Right lobe of liver (tissue), 6 donors: ENCODE measurements at regions not wholly inside any gene's neighbourhood (a gene's known extent, or its start where the extent isn't known, plus 50 kb on each side); places are given as distances from the start of the nearest gene placed in this dataset.

ENCODE experiments used
- ATAC-seq, 4 donors: fragments of 200-7000 bp; cut with Tn5 transposase; one replicate each; pipeline ENCODE4 v1.9.1; 2020; ENCODE audit warnings: mild to moderate bottlenecking in 4 of 4, moderate library complexity in 4 of 4
- DNase-seq, 3 donors: peaks; one replicate each; pipeline ENCODE4 v3.0.0-alpha.2; 2020
- H3K27ac ChIP-seq, 3 donors: fragments of 200-600 bp; one replicate each; pipeline ENCODE4 v1.8.0; 2022
- H3K27me3 ChIP-seq, 2 donors: fragments of 200-600 bp; one replicate each; pipeline ENCODE4 v1.8.0; 2022
- H3K36me3 ChIP-seq, 4 donors: fragments of 200-600 bp; sonication (generic) in 1 of 4; one replicate each; pipeline versions ENCODE4 v1.5.1 to v1.8.0; 2017 to 2022; ENCODE audit warnings: control low read depth in 1 of 4
- H3K4me1 ChIP-seq, 4 donors: fragments of 200-600 bp; sonication (generic) in 1 of 4; one replicate each; pipeline versions ENCODE4 v1.5.1 to v1.8.0; 2017 to 2022; ENCODE audit warnings: control low read depth in 1 of 4
- H3K4me3 ChIP-seq, 3 donors: fragments of 200-600 bp; one replicate each; pipeline ENCODE4 v1.8.0; 2022
- H3K9me3 ChIP-seq, 4 donors: fragments of 200-600 bp; sonication (generic) in 1 of 4; one replicate each; pipeline versions ENCODE4 v1.5.1 to v1.8.0; 2017 to 2022; ENCODE audit warnings: control low read depth in 1 of 4
- POLR2A ChIP-seq: fragments of 450-650 bp; IDR thresholded peaks from one replicate; pipeline ENCODE4 v1.6.1; 2017; ENCODE audit warnings: antibody characterized with exemption, mild to moderate bottlenecking
- WGBS: methylation state at CpG from one replicate; pipeline ENCODE4 v1.1.6; 2018; ENCODE audit warnings: low coverage, low lambda C conversion rate; ENCODE audit not compliant: insufficient coverage; ENCODE audit errors: missing lambda C conversion rate; 5-methylcytosine and 5-hydroxymethylcytosine counted together
- intact Hi-C, 2 donors: fragments of 100-400 bp; cut with DNase I; formaldehyde crosslinking; loops; one replicate each; pipeline versions ENCODE4 v1.11.2 to v1.14.1; 2022
- TF ChIP-seq, protein P1 (sequence below), 4 donors: fragments of 200-600 bp in 3 of 4; fragments of 450-650 bp in 1 of 4; IDR thresholded peaks; one replicate each; pipeline versions ENCODE4 v1.5.1 to v1.8.0; 2016 to 2022; ENCODE audit warnings: antibody characterized with exemption in 4 of 4, mild to moderate bottlenecking in 2 of 4
- donor health status: DM: no; HTN: yes; CAD: no.
- donor health status: DM: no; HTN: no; CAD: no.
- donor health status: DM: no; HTN: no; CAD: no.
- donor health status: DM: no; HTN: yes; CAD: no.
- donor health status: DM: no; HTN: yes; CAD: no.

DNA sequence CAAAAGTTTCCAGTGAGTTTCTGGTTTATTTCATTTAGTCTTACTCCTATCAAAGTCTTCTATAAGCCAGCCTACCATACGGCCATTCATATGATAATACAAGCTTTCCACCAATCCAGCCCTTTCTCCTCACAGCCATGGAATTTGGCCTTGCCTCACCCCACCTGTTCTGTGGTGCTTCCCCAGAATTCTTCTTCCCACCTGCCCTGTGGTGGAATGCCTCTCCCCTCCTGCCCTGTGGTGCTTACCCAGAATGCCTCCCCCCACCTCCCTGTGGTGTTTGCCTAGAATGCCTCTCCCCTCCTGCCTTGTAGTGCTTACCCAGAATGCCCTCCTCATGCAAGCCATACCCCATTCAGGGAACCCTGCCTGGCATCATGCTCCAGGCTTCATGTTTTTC, 90.3 kb upstream of the APC start:
- no peak overlapping the region for H3K27ac ChIP-seq
- H3K4me3 ChIP-seq, result no peak overlapping the region
- 67% methylated on average over 1 of the region's 1 CpG for WGBS
- H3K36me3 ChIP-seq, result no peaks in the 10 kb centered on the region
- TF ChIP-seq, protein P1, sequence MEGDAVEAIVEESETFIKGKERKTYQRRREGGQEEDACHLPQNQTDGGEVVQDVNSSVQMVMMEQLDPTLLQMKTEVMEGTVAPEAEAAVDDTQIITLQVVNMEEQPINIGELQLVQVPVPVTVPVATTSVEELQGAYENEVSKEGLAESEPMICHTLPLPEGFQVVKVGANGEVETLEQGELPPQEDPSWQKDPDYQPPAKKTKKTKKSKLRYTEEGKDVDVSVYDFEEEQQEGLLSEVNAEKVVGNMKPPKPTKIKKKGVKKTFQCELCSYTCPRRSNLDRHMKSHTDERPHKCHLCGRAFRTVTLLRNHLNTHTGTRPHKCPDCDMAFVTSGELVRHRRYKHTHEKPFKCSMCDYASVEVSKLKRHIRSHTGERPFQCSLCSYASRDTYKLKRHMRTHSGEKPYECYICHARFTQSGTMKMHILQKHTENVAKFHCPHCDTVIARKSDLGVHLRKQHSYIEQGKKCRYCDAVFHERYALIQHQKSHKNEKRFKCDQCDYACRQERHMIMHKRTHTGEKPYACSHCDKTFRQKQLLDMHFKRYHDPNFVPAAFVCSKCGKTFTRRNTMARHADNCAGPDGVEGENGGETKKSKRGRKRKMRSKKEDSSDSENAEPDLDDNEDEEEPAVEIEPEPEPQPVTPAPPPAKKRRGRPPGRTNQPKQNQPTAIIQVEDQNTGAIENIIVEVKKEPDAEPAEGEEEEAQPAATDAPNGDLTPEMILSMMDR (IDR thresholded peaks at IDR 0.05), result no peak
- no peak for TF ChIP-seq POLR2A
- DNase-seq (no peak), ATAC-seq (no peak)
- intact Hi-C loops, result no loop called here
- no peaks in the 10 kb centered on the region for H3K27me3 ChIP-seq
- H3K4me1 ChIP-seq, result peaks cover 0 to 4% (median 0%) of the 10 kb centered on the region in 4 donors
- H3K9me3 ChIP-seq, result no peaks in the 10 kb centered on the region

DNA sequence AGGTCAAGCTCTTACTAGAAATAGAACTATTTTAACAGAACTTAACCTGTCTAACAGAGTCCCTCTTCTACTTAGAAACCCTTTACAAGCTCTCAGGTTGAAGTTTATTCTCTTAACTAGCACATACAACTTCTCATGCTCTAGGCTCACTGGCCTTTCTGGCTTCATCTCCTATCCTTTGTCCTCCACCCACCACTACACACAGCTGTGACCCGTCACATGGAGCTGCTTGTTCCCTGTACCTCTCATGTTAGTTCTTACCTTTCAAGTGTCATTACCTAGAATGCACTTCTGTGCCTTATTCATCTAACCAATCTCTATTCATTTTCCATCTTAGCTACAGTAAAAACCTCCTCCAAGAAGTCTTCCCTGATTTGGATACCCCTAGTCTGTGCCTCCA, 89.4 kb upstream of the APC start:
- no peaks in the 10 kb centered on the region for H3K9me3 ChIP-seq
- DNase-seq (no peak), ATAC-seq (no peak)
- WGBS, result 100% methylated on average over 1 of the region's 1 CpG
- H3K27me3 ChIP-seq, result no peaks in the 10 kb centered on the region
- no peak overlapping the region for H3K27ac ChIP-seq
- TF ChIP-seq POLR2A, result no peak
- TF ChIP-seq, protein P1 (IDR thresholded peaks at IDR 0.05), result no peak
- H3K4me3 ChIP-seq, result no peak overlapping the region
- H3K36me3 ChIP-seq, result no peaks in the 10 kb centered on the region
- peaks cover 0 to 4% (median 0%) of the 10 kb centered on the region in 4 donors for H3K4me1 ChIP-seq
- intact Hi-C loops, result no loop called here

DNA sequence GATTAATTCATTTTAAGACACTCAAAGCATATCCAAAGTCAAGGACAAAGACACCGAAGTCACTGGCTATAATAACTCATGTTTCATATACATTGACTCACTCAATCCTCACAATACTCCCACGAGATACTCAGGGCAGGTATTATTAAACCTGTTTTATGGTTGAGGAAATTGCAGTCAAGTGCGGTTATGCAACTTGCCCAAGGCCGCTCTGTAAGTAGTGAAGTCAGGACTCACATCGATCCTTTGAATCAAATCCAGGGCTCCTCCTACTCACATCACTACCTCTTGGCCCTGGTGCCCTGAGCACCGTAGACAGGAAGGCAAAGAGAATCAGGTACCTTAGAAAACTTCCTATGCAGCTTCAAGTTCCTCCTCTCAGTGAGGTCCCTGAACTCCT, 87.8 kb upstream of the APC start:
- Histone ChIP-seq H3K27ac (no peak overlapping the region), H3K36me3 (no peaks in the 10 kb centered on the region), H3K4me3 (no peak overlapping the region), H3K4me1 (peaks cover 0 to 4% (median 0%) of the 10 kb centered on the region in 4 donors), H3K9me3 (no peaks in the 10 kb centered on the region), H3K27me3 (no peaks in the 10 kb centered on the region)
- peak in 2 of 3 donors; percentile 44 to 66 for DNase-seq
- intact Hi-C loops, result no loop called here
- TF ChIP-seq POLR2A, result no peak
- TF ChIP-seq, protein P1 (IDR thresholded peaks at IDR 0.05), result no peak
- WGBS, result 40% methylated on average over 6 of the region's 6 CpGs
- ATAC-seq, result peak; percentile 88 to 98 (median 96)

DNA sequence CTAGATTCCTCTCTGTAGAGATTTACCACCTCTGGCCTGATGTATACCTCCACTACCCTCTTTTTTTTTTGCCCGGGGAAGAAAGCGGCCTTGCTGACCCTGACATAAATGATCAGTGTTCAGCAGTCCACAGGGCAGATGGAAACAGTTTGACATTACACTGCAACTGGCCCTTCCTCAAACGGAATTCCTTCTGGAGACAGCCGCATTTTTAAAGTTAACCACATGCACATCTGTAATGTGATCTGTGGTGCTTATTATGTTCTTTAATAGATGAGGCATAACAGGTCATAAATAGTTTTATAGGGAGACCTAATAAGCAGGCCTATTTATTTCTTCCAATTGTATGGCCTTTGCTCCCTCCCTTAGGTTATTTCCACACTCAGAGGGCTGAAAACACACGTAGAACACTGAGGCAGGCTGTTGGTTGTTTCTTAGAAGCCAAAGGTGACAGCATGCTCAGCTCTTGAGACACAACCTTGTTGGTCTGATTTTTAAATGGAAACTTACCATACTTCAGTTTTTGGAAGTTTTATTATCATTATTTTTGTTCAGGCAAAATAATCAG, 84.0 kb upstream of the APC start:
- TF ChIP-seq, protein P1 (IDR thresholded peaks at IDR 0.05), result no peak
- TF ChIP-seq POLR2A, result no peak
- Histone ChIP-seq H3K4me3 (no peak overlapping the region), H3K36me3 (no peaks in the 10 kb centered on the region), H3K9me3 (no peaks in the 10 kb centered on the region), H3K4me1 (peaks cover 0 to 4% (median 0%) of the 10 kb centered on the region in 4 donors), H3K27me3 (no peaks in the 10 kb centered on the region), H3K27ac (no peak overlapping the region)
- ATAC-seq (no peak), DNase-seq (no peak)
- intact Hi-C loops, result no loop called here
- WGBS, result 82% methylated on average over 5 of the region's 5 CpGs

DNA sequence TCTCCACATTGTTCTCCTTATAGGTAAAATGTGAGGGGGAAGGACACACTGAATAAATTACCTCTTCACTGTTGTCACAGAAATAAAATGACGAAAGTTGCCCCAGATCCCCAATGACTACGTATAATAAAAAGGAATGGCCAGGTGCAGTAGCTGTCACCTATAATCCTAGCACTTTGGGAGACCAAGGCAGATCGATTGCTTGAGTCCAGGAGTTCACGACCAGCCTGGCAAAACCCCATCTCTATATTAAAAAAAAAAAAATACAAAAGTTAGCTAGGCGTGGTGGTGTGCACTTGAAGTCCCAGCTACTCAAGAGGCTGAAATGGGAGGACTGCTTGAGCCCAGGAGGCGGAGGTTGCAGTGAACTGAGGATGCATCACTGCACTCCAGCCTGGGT, 82.2 kb upstream of the APC start:
- TF ChIP-seq POLR2A, result no peak
- TF ChIP-seq, protein P1 (IDR thresholded peaks at IDR 0.05), result no peak
- intact Hi-C loops, result no loop called here
- Histone ChIP-seq H3K36me3 (no peaks in the 10 kb centered on the region), H3K27me3 (no peaks in the 10 kb centered on the region), H3K9me3 (no peaks in the 10 kb centered on the region), H3K4me1 (no peaks in the 10 kb centered on the region), H3K27ac (no peak overlapping the region), H3K4me3 (no peak overlapping the region)
- ATAC-seq (peak in 2 of 4 donors; percentile 32 to 66), DNase-seq (no peak)
- 40% methylated on average over 6 of the region's 6 CpGs for WGBS
